ENCODE measurements at regions not wholly inside any gene's neighbourhood (a gene's known extent, or its start where the extent isn't known, plus 50 kb on each side); places are given as distances from the start of the nearest gene placed in this dataset.

- no peak overlapping the region for H3K27ac Mint-ChIP-seq
- peaks cover 22% of the 10 kb centered on the region for H3K4me1 Mint-ChIP-seq (ENCODE audit: unreplicated experiment)
- no peaks in the 10 kb centered on the region for H3K36me3 Mint-ChIP-seq
- no peaks in the 10 kb centered on the region for H3K9me3 Mint-ChIP-seq
- TF ChIP-seq CTCF (conservative IDR thresholded peaks at IDR 0.05) = no peak
- peaks cover 3% of the 10 kb centered on the region for H3K27me3 Mint-ChIP-seq
- no peak for DNase-seq (ENCODE audit: extremely low spot score, unreplicated experiment)
- no peak overlapping the region for H3K4me3 Mint-ChIP-seq
Observed at GRCh38 chr2:16313235-16313975, 352.2 kb downstream of the CYRIA start.

- no peak overlapping the region for H3K4me3 Mint-ChIP-seq
- TF ChIP-seq CTCF (conservative IDR thresholded peaks at IDR 0.05) = no peak
- H3K9me3 Mint-ChIP-seq = no peaks in the 10 kb centered on the region
- peaks cover 15% of the 10 kb centered on the region for H3K4me1 Mint-ChIP-seq (ENCODE audit: unreplicated experiment)
- no peak for DNase-seq (ENCODE audit: extremely low spot score, unreplicated experiment)
- peaks cover 3% of the 10 kb centered on the region for H3K27me3 Mint-ChIP-seq
- no peak overlapping the region for H3K27ac Mint-ChIP-seq
- no peaks in the 10 kb centered on the region for H3K36me3 Mint-ChIP-seq
Observed at GRCh38 chr2:16312771-16313170, 352.9 kb downstream of the CYRIA start.

- Mint-ChIP-seq H3K4me3 (no peak overlapping the region), H3K27ac (no peak overlapping the region), H3K36me3 (no peaks in the 10 kb centered on the region), H3K9me3 (no peaks in the 10 kb centered on the region), H3K27me3 (peaks cover 3% of the 10 kb centered on the region), H3K4me1 (ENCODE audit: unreplicated experiment) (peaks cover 11% of the 10 kb centered on the region)
- no peak for DNase-seq (ENCODE audit: extremely low spot score, unreplicated experiment)
- no peak for TF ChIP-seq CTCF (conservative IDR thresholded peaks at IDR 0.05)
Observed at GRCh38 chr2:16311521-16312440, 353.9 kb downstream of the CYRIA start.

- Mint-ChIP-seq H3K27me3 (peaks cover 6% of the 10 kb centered on the region), H3K27ac (no peak overlapping the region), H3K4me1 (ENCODE audit: unreplicated experiment) (peaks cover 10% of the 10 kb centered on the region), H3K4me3 (no peak overlapping the region), H3K36me3 (no peaks in the 10 kb centered on the region), H3K9me3 (no peaks in the 10 kb centered on the region)
- no peak for DNase-seq (ENCODE audit: extremely low spot score, unreplicated experiment)
- TF ChIP-seq CTCF (conservative IDR thresholded peaks at IDR 0.05) = no peak
Observed at GRCh38 chr2:16308816-16309215, 356.8 kb downstream of the CYRIA start.

GRCh38 chr2:16304876-16305590 lies 360.6 kb downstream of the CYRIA start:
- Mint-ChIP-seq H3K27ac (no peak overlapping the region), H3K4me1 (ENCODE audit: unreplicated experiment) (peaks cover 17% of the 10 kb centered on the region)
- no peak for TF ChIP-seq CTCF (conservative IDR thresholded peaks at IDR 0.05)

More at GRCh38 chr2:16304876-16305590, 360.6 kb downstream of the CYRIA start:
- no peak for DNase-seq (ENCODE audit: extremely low spot score, unreplicated experiment)
- Mint-ChIP-seq H3K9me3 (peaks cover 8% of the 10 kb centered on the region), H3K27me3 (peaks cover 15% of the 10 kb centered on the region), H3K36me3 (no peaks in the 10 kb centered on the region), H3K4me3 (no peak overlapping the region)

Data from type B pancreatic cell (in vitro differentiated cells).